GM23338 (cell line): ENCODE measurements at regions not wholly inside any gene's neighbourhood (a gene's known extent, or its start where the extent isn't known, plus 50 kb on each side); places are given as distances from the start of the nearest gene placed in this dataset.

Source experiments
- ATAC-seq: fragments of 200-7000 bp; cut with Tn5 transposase; 3 replicates; pipeline ENCODE4 v1.9.1; 2020
- DNase-seq: peaks from one replicate; pipeline ENCODE4 v3.0.0-alpha.2; 2015; ENCODE audit warnings: low spot score
- H2AFZ ChIP-seq: fragments of 200-600 bp; sonication (generic); 2 replicates; pipeline ENCODE4 v1.8.0; 2016; ENCODE audit warnings: antibody characterized with exemption, mild to moderate bottlenecking, moderate library complexity
- H3F3A ChIP-seq: fragments of 200-600 bp; sonication (generic); replicated peaks from 2 replicates; pipeline ENCODE4 v1.8.0; 2017; ENCODE audit warnings: antibody characterized with exemption, mixed run types, low read depth
- H3K27ac ChIP-seq: fragments of 200-600 bp; sonication (generic); 2 replicates; pipeline ENCODE4 v1.6.1; 2016; ENCODE audit warnings: low read depth
- H3K27me3 ChIP-seq: fragments of 200-600 bp; sonication (generic); 2 replicates; pipeline ENCODE4 v1.8.0; 2016; ENCODE audit warnings: mild to moderate bottlenecking, mixed run types, moderate library complexity; ENCODE audit not compliant: insufficient read depth
- H3K36me3 ChIP-seq: fragments of 200-600 bp; sonication (generic); 2 replicates; pipeline ENCODE4 v1.8.0; 2016; ENCODE audit warnings: mild to moderate bottlenecking; ENCODE audit not compliant: insufficient read depth
- H3K4me1 ChIP-seq: fragments of 200-600 bp; sonication (generic); 2 replicates; pipeline ENCODE4 v1.8.0; 2016; ENCODE audit warnings: mild to moderate bottlenecking, moderate library complexity; ENCODE audit not compliant: insufficient read depth
- H3K4me2 ChIP-seq: fragments of 200-600 bp; sonication (generic); 2 replicates; pipeline ENCODE4 v1.7.1; 2017; ENCODE audit warnings: mixed run types
- H3K4me3 ChIP-seq: fragments of 200-600 bp; sonication (generic); 2 replicates; pipeline ENCODE4 v1.6.1; 2016; ENCODE audit warnings: mixed run types
- H3K79me2 ChIP-seq: fragments of 200-600 bp; sonication (generic); replicated peaks from 2 replicates; pipeline ENCODE4 v1.8.0; 2017; ENCODE audit warnings: mild to moderate bottlenecking; ENCODE audit not compliant: insufficient read depth
- H3K9me2 ChIP-seq: fragments of 200-600 bp; sonication (generic); 2 replicates; pipeline ENCODE4 v1.8.0; 2017; ENCODE audit not compliant: insufficient read depth
- H4K20me1 ChIP-seq: fragments of 200-600 bp; sonication (generic); replicated peaks from 2 replicates; pipeline ENCODE4 v1.8.0; 2017; ENCODE audit warnings: mild to moderate bottlenecking; ENCODE audit not compliant: insufficient read depth
- H3K27ac Mint-ChIP-seq: 2 replicates; pipeline ENCODE4 v1.8.0; 2020; ENCODE audit warnings: inconsistent platforms, mild to moderate bottlenecking, moderate library complexity, mixed read lengths
- H3K27me3 Mint-ChIP-seq: 3 replicates; pipeline ENCODE4 v1.8.0; 2022; ENCODE audit warnings: low read depth, mild to moderate bottlenecking, moderate library complexity, mixed read lengths, inconsistent platforms; ENCODE audit not compliant: insufficient read depth, poor library complexity
- H3K36me3 Mint-ChIP-seq: 3 replicates; pipeline ENCODE4 v1.8.0; 2021; ENCODE audit warnings: low read depth, mild to moderate bottlenecking, inconsistent platforms, moderate library complexity, mixed read lengths
- H3K4me1 Mint-ChIP-seq: 3 replicates; pipeline ENCODE4 v1.8.0; 2020; ENCODE audit warnings: mild to moderate bottlenecking, inconsistent platforms, mixed read lengths
- H3K4me3 Mint-ChIP-seq: 3 replicates; pipeline ENCODE4 v1.8.0; 2021; ENCODE audit warnings: moderate library complexity, mild to moderate bottlenecking, inconsistent platforms, mixed read lengths
- H3K9me3 Mint-ChIP-seq: 3 replicates; pipeline ENCODE4 v1.8.0; 2020; ENCODE audit warnings: moderate library complexity, mild to moderate bottlenecking, inconsistent platforms, mixed read lengths
- CREB1 ChIP-seq: fragments of 250-450 bp; sonication (Bioruptor Pico); IDR thresholded peaks from 2 replicates; pipeline ENCODE4 v1.5.0; 2020; ENCODE audit warnings: low read depth, mild to moderate bottlenecking, moderate library complexity
- EZH2 ChIP-seq: fragments of 200-600 bp; sonication (generic); IDR thresholded peaks from one replicate; pipeline ENCODE4 v1.8.0; 2017; ENCODE audit warnings: antibody characterized with exemption, mild to moderate bottlenecking, low read depth; ENCODE audit not compliant: unreplicated experiment
- EZH2phosphoT487 ChIP-seq: fragments of 200-600 bp; sonication (generic); IDR thresholded peaks from one replicate; pipeline ENCODE4 v1.8.1; 2018; ENCODE audit warnings: antibody characterized with exemption; ENCODE audit not compliant: unreplicated experiment
- JUNB ChIP-seq: IDR thresholded peaks from one replicate; pipeline ENCODE4 v1.6.1; 2016; ENCODE audit warnings: antibody characterized with exemption; ENCODE audit not compliant: unreplicated experiment
- STAT1 ChIP-seq: IDR thresholded peaks from one replicate; pipeline ENCODE4 v1.6.1; 2016; ENCODE audit warnings: antibody characterized with exemption; ENCODE audit not compliant: unreplicated experiment
- ZNF114 ChIP-seq: fragments of 250-450 bp; sonication (Bioruptor Pico); IDR thresholded peaks from 2 replicates; pipeline ENCODE4 v1.5.0; 2020; ENCODE audit warnings: mild to moderate bottlenecking, moderate library complexity
- ZNF331 ChIP-seq: fragments of 250-450 bp; sonication (Bioruptor Pico); IDR thresholded peaks from 2 replicates; pipeline ENCODE4 v1.5.0; 2020; ENCODE audit warnings: low read depth, mild to moderate bottlenecking, moderate library complexity
- ZNF462 ChIP-seq: fragments of 250-450 bp; sonication (Bioruptor Pico); IDR thresholded peaks from 2 replicates; pipeline ENCODE4 v1.5.0; 2020; ENCODE audit warnings: mild to moderate bottlenecking, moderate library complexity

DNA sequence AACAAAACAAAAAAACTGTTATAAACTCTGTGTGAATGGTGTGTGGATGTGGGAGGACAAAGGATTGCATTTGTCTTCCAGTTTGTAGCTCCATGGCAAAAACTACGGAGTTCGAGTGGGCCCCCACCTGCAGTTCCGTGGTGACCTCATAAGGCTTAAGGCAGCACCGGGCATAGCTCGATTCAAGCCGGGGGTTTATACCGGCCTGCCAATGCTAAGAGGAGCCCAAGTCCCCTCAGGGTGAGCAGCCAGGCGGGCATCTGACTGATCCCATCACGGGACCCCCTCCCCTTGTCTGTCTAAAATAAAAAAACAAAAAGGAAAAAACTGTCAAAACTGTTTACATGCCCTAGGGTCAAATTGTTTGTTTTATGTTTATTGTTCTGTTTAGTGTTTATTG, 463.2 kb upstream of the HTR1E start:
- Histone ChIP-seq H3K4me1 (no peaks in the 10 kb centered on the region), H3F3A (no peaks in the 10 kb centered on the region), H3K36me3 (no peaks in the 10 kb centered on the region), H3K27ac (no peak overlapping the region), H4K20me1 (no peaks in the 10 kb centered on the region), H3K4me3 (no peak overlapping the region), H3K9me2 (0 out of 2 replicates have a peak, but pooled peaks cover 5% of the 10 kb centered on the region), H2AFZ (no peak overlapping the region), H3K4me2 (no peak overlapping the region), H3K27me3 (no peaks in the 10 kb centered on the region), H3K79me2 (no peaks in the 10 kb centered on the region)
- ATAC-seq: no peak
- Mint-ChIP-seq H3K27ac (no peak overlapping the region), H3K36me3 (no peaks in the 10 kb centered on the region; the same call in 2 of the 3 replicates), H3K4me3 (no peak overlapping the region), H3K9me3 (no peaks in the 10 kb centered on the region), H3K27me3 (peaks cover 4% of the 10 kb centered on the region), H3K4me1 (peaks cover 12% of the 10 kb centered on the region)
- no peak for DNase-seq
- TF ChIP-seq CREB1: no peak
- no peak for TF ChIP-seq EZH2
- no peak for TF ChIP-seq JUNB

- Mint-ChIP-seq H3K4me3 (no peak overlapping the region), H3K9me3 (peaks cover 15% of the 10 kb centered on the region; the same call in 2 of the 3 replicates), H3K27me3 (no peaks in the 10 kb centered on the region), H3K27ac (no peak overlapping the region), H3K4me1 (no peaks in the 10 kb centered on the region), H3K36me3 (no peaks in the 10 kb centered on the region; the same call in 1 of the 3 replicates)
- H3K9me2 ChIP-seq: 0 out of 2 replicates have a peak, but pooled peaks cover 5% of the 10 kb centered on the region
- H3K4me1 ChIP-seq: no peaks in the 10 kb centered on the region
- H3K4me3 ChIP-seq: no peak overlapping the region
- H2AFZ ChIP-seq: peak overlapping the region; percentile 39; the same call in 1 of the 2 replicates
- H3K4me2 ChIP-seq: no peak overlapping the region
- H3K79me2 ChIP-seq: no peaks in the 10 kb centered on the region
- no peaks in the 10 kb centered on the region for H3K36me3 ChIP-seq
- TF ChIP-seq ZNF462: no peak
- no peak for TF ChIP-seq ZNF114 (CRISPR knock-in tag)
- no peak for TF ChIP-seq STAT1
- no peak for TF ChIP-seq EZH2phosphoT487
- no peak for TF ChIP-seq ZNF331 (CRISPR knock-in tag)
- no peak for TF ChIP-seq CREB1
- no peaks in the 10 kb centered on the region for H3K27me3 ChIP-seq
- H3K27ac ChIP-seq: no peak overlapping the region
- no peak for ATAC-seq
- DNase-seq: no peak
- H3F3A ChIP-seq: no peaks in the 10 kb centered on the region
- H4K20me1 ChIP-seq: no peaks in the 10 kb centered on the region
Observed at GRCh38 chr6:86471791-86472190, 465.5 kb upstream of the HTR1E start.
